ENCODE measurements at regions not wholly inside any gene's neighbourhood (a gene's known extent, or its start where the extent isn't known, plus 50 kb on each side); places are given as distances from the start of the nearest gene placed in this dataset.

- Histone ChIP-seq H3K9me3 (no peaks in the 10 kb centered on the region), H3K27ac (no peak overlapping the region), H3K4me3 (no peak overlapping the region), H3K36me3 (no peaks in the 10 kb centered on the region), H3K4me1 (no peaks in the 10 kb centered on the region), H3K27me3 (no peaks in the 10 kb centered on the region)
- DNase-seq: no peak
- no peak for TF ChIP-seq POLR2A (IDR thresholded peaks at IDR 0.05)
- no peak for TF ChIP-seq CTCF (IDR thresholded peaks at IDR 0.05)
- TF ChIP-seq POLR2AphosphoS5 (IDR thresholded peaks at IDR 0.05): no peak
- no peak for TF ChIP-seq EP300 (IDR thresholded peaks at IDR 0.05)
- 17 to 36% (median 30%) methylated on average over 2 of the region's 2 CpGs for WGBS, 5 donors
- intact Hi-C loops (cut with DNase I; ENCODE audit: low total_unique reads): no loop called here
These were observed 797.4 kb upstream of the COBL start for GRCh38 chr7:52114056-52114455.

GRCh38 chr7:52107355-52107754 lies 790.7 kb upstream of the COBL start:
- 66 to 78% (median 73%) methylated on average over 5 of the region's 5 CpGs for WGBS, 5 donors
- no peak overlapping the region for H3K4me3 ChIP-seq
- peaks cover 0 to 3% (median 0%) of the 10 kb centered on the region in 4 donors for H3K9me3 ChIP-seq
- H3K27ac ChIP-seq: no peak overlapping the region
- no peaks in the 10 kb centered on the region for H3K4me1 ChIP-seq
- TF ChIP-seq CTCF (IDR thresholded peaks at IDR 0.05) (no peak), POLR2A (IDR thresholded peaks at IDR 0.05) (no peak), EP300 (IDR thresholded peaks at IDR 0.05) (no peak), POLR2AphosphoS5 (IDR thresholded peaks at IDR 0.05) (no peak)
- H3K27me3 ChIP-seq: no peaks in the 10 kb centered on the region
- intact Hi-C loops (cut with DNase I; ENCODE audit: low total_unique reads): no loop called here
- no peaks in the 10 kb centered on the region for H3K36me3 ChIP-seq
- no peak for DNase-seq

- DNase-seq: no peak
- H3K4me1 ChIP-seq: no peaks in the 10 kb centered on the region
- no peak overlapping the region for H3K4me3 ChIP-seq
- WGBS, 5 donors: 70 to 87% (median 83%) methylated on average over 1 of the region's 1 CpG
- no peak overlapping the region for H3K27ac ChIP-seq
- TF ChIP-seq CTCF (IDR thresholded peaks at IDR 0.05) (no peak), POLR2AphosphoS5 (IDR thresholded peaks at IDR 0.05) (no peak), EP300 (IDR thresholded peaks at IDR 0.05) (no peak), POLR2A (IDR thresholded peaks at IDR 0.05) (no peak)
- intact Hi-C loops (cut with DNase I; ENCODE audit: low total_unique reads): no loop called here
- no peaks in the 10 kb centered on the region for H3K36me3 ChIP-seq
- H3K9me3 ChIP-seq: no peaks in the 10 kb centered on the region
- H3K27me3 ChIP-seq: no peaks in the 10 kb centered on the region
These were observed 779.3 kb upstream of the COBL start for GRCh38 chr7:52095861-52096260.

- peak in 1 of 2 donors; percentile 16 for DNase-seq
- TF ChIP-seq POLR2A (IDR thresholded peaks at IDR 0.05) (no peak), POLR2AphosphoS5 (IDR thresholded peaks at IDR 0.05) (no peak), EP300 (IDR thresholded peaks at IDR 0.05) (no peak), CTCF (IDR thresholded peaks at IDR 0.05) (no peak)
- peaks cover 0 to 9% (median 7%) of the 10 kb centered on the region in 3 donors for H3K27me3 ChIP-seq
- H3K4me1 ChIP-seq: peaks cover 0 to 9% (median 0%) of the 10 kb centered on the region in 4 donors
- H3K27ac ChIP-seq: no peak overlapping the region
- intact Hi-C loops (cut with DNase I; ENCODE audit: low total_unique reads): no loop called here
- 60 to 75% (median 74%) methylated on average over 2 of the region's 2 CpGs for WGBS, 5 donors
- no peaks in the 10 kb centered on the region for H3K36me3 ChIP-seq
- no peak overlapping the region for H3K4me3 ChIP-seq
- H3K9me3 ChIP-seq: no peaks in the 10 kb centered on the region
These were observed 775.4 kb upstream of the COBL start for GRCh38 chr7:52091996-52092395.
